H1 (cell line): ENCODE measurements at regions not wholly inside any gene's neighbourhood (a gene's known extent, or its start where the extent isn't known, plus 50 kb on each side); places are given as distances from the start of the nearest gene placed in this dataset.

Experiments
- CTCF ChIA-PET: fragments of 300-600 bp; sonication (Branson Sonifier 250); formaldehyde crosslinking; loops from one replicate; lab custom pipeline; 2021; ENCODE audit not compliant: partially characterized antibody; lab: Charles Lee
- POLR2A ChIA-PET: fragments of 300-600 bp; sonication (Branson Sonifier 250); formaldehyde crosslinking; loops from one replicate; lab custom pipeline; 2021; ENCODE audit warnings: inconsistent platforms; ENCODE audit not compliant: partially characterized antibody; lab: Charles Lee
- DNase-seq, 2 experiments: peaks; one replicate each; pipeline versions ENCODE4 v3.0.0 to v3.0.0-alpha.2; 2010 to 2022; ENCODE audit warnings: low spot score in 2 of 2, low read depth in 1 of 2, mixed read lengths in 1 of 2
- FAIRE-seq: peaks from 2 replicates; lab custom pipeline; 2011; peaks lifted over from hg19 to GRCh38; lab: Jason Lieb, UNC
- H2AFZ ChIP-seq: 2 replicates; pipeline ENCODE4 v1.8.1; 2012; ENCODE audit warnings: low read length, inconsistent platforms
- H2AK5ac ChIP-seq: 2 replicates; pipeline ENCODE4 v1.6.1; 2013; ENCODE audit warnings: low read depth, low read length
- H2BK120ac ChIP-seq: replicated peaks from 2 replicates; pipeline ENCODE3; 2013; ENCODE audit warnings: low read depth, low read length, inconsistent platforms
- H2BK12ac ChIP-seq: 2 replicates; pipeline ENCODE4 v1.6.1; 2013; ENCODE audit warnings: low read depth, low read length
- H2BK15ac ChIP-seq: 2 replicates; pipeline ENCODE4 v1.6.1; 2013; ENCODE audit warnings: low read length
- H2BK20ac ChIP-seq: 2 replicates; pipeline ENCODE4 v1.6.1; 2013; ENCODE audit warnings: low read length
- H2BK5ac ChIP-seq: 2 replicates; pipeline ENCODE4 v1.6.1; 2013; ENCODE audit warnings: low read depth, low read length
- H3K14ac ChIP-seq: 2 replicates; pipeline ENCODE4 v1.6.1; 2013; ENCODE audit warnings: inconsistent platforms; ENCODE audit not compliant: insufficient read length
- H3K18ac ChIP-seq: 2 replicates; pipeline ENCODE4 v1.6.1; 2013; ENCODE audit warnings: low read length; ENCODE audit errors: extremely low read depth
- H3K23ac ChIP-seq: 2 replicates; pipeline ENCODE4 v1.6.1; 2013; ENCODE audit warnings: inconsistent platforms; ENCODE audit not compliant: insufficient read length
- H3K23me2 ChIP-seq: 2 replicates; pipeline ENCODE4 v1.6.1; 2013; ENCODE audit warnings: low read depth, low read length
- H3K27ac ChIP-seq: 2 replicates; pipeline ENCODE4 v1.6.1; 2011; ENCODE audit warnings: low read depth, low read length, inconsistent platforms
- H3K27me3 ChIP-seq, 4 experiments: replicated peaks in 1 of 4; 1 replicate in 1 of 4; 2 replicates in 3 of 4; pipeline versions ENCODE4 v1.6.1 to v1.8.1; 2011 to 2013; ENCODE audit warnings: low read length in 3 of 4, mild to moderate bottlenecking in 3 of 4, inconsistent platforms in 2 of 4, mixed read lengths in 2 of 4, moderate library complexity in 1 of 4; ENCODE audit not compliant: control insufficient read depth in 3 of 4, insufficient read depth in 3 of 4; ENCODE audit errors: extremely low read depth in 1 of 4
- H3K36me3 ChIP-seq, 4 experiments: 2 replicates each; pipeline versions ENCODE4 v1.6.1 to v1.8.1; 2011 to 2013; ENCODE audit warnings: mild to moderate bottlenecking in 4 of 4, low read length in 3 of 4, moderate library complexity in 2 of 4, control low read depth in 1 of 4, inconsistent platforms in 1 of 4; ENCODE audit not compliant: insufficient read depth in 4 of 4, control insufficient read depth in 2 of 4
- H3K4ac ChIP-seq: replicated peaks from 2 replicates; pipeline ENCODE3; 2013; ENCODE audit warnings: low read length, low read depth, mixed read lengths, inconsistent platforms; ENCODE audit not compliant: insufficient read length
- H3K4me1 ChIP-seq, 4 experiments: replicated peaks in 1 of 4; 1 replicate in 1 of 4; 2 replicates in 3 of 4; pipeline versions ENCODE4 v1.6.1 to v1.8.1; 2011 to 2013; ENCODE audit warnings: low read length in 3 of 4, inconsistent platforms in 2 of 4, mixed read lengths in 1 of 4; ENCODE audit not compliant: insufficient read depth in 4 of 4, control insufficient read depth in 3 of 4
- H3K4me2 ChIP-seq, 2 experiments: 2 replicates each; pipeline versions ENCODE4 v1.6.1 to v1.8.1; 2011 to 2013; ENCODE audit warnings: low read depth in 2 of 2, low read length in 2 of 2, control low read depth in 1 of 2, inconsistent platforms in 1 of 2, mild to moderate bottlenecking in 1 of 2; ENCODE audit not compliant: insufficient read depth in 1 of 2
- H3K4me3 ChIP-seq, 4 experiments: fragments of 200-600, 300-600 bp in 1 of 4; sonication (generic), shearing (Covaris generic), sonication (Bioruptor Twin) in 1 of 4; 2 replicates each; pipeline versions ENCODE4 v1.5.1 to v1.8.1; 2011 to 2016; ENCODE audit warnings: low read length in 4 of 4, low read depth in 3 of 4, control low read depth in 2 of 4, inconsistent platforms in 2 of 4, mild to moderate bottlenecking in 2 of 4, mixed read lengths in 1 of 4, moderate library complexity in 1 of 4; ENCODE audit not compliant: insufficient read depth in 2 of 4; ENCODE audit errors: extremely low read depth in 1 of 4
- H3K56ac ChIP-seq: replicated peaks from 2 replicates; pipeline ENCODE3; 2013; ENCODE audit warnings: low read depth, mild to moderate bottlenecking, mixed read lengths, low read length, inconsistent platforms; ENCODE audit not compliant: insufficient read length
- H3K79me1 ChIP-seq: 2 replicates; pipeline ENCODE4 v1.6.1; 2013; ENCODE audit warnings: low read depth, low read length, control low read depth
- H3K79me2 ChIP-seq, 2 experiments: 2 replicates each; pipeline versions ENCODE4 v1.6.1 to v1.8.1; 2012 to 2013; ENCODE audit warnings: low read length in 2 of 2, mild to moderate bottlenecking in 2 of 2, inconsistent platforms in 1 of 2; ENCODE audit not compliant: insufficient read depth in 2 of 2, control insufficient read depth in 1 of 2
- H3K9ac ChIP-seq, 4 experiments: replicated peaks in 1 of 4; 1 replicate in 1 of 4; 2 replicates in 3 of 4; pipeline versions ENCODE4 v1.6.1 to v1.8.1; 2011 to 2013; ENCODE audit warnings: low read depth in 3 of 4, low read length in 3 of 4, control low read depth in 2 of 4, mild to moderate bottlenecking in 2 of 4, moderate library complexity in 2 of 4, inconsistent platforms in 1 of 4; ENCODE audit errors: extremely low read depth in 1 of 4
- H3K9me3 ChIP-seq, 2 experiments: 2 replicates each; pipeline versions ENCODE4 v1.6.1 to v1.8.1; 2012 to 2013; ENCODE audit warnings: mild to moderate bottlenecking in 2 of 2, moderate library complexity in 2 of 2, control low read depth in 1 of 2, inconsistent platforms in 1 of 2, low read depth in 1 of 2, low read length in 1 of 2, mixed read lengths in 1 of 2; ENCODE audit not compliant: insufficient read depth in 2 of 2
- H4K20me1 ChIP-seq, 2 experiments: replicated peaks in 1 of 2; 2 replicates each; pipeline versions ENCODE3 to v1.8.1; 2011 to 2013; ENCODE audit warnings: inconsistent platforms in 2 of 2, low read length in 2 of 2, mild to moderate bottlenecking in 1 of 2; ENCODE audit not compliant: insufficient read depth in 2 of 2, control insufficient read depth in 1 of 2
- H4K5ac ChIP-seq: 2 replicates; pipeline ENCODE4 v1.6.1; 2013; ENCODE audit warnings: low read length, low read depth, mixed read lengths, inconsistent platforms; ENCODE audit not compliant: insufficient read length
- H4K8ac ChIP-seq: 2 replicates; pipeline ENCODE4 v1.8.0; 2013; ENCODE audit warnings: mild to moderate bottlenecking, moderate library complexity, low read length, inconsistent platforms; ENCODE audit not compliant: insufficient read depth; ENCODE audit errors: extremely low read depth
- H4K91ac ChIP-seq: replicated peaks from 2 replicates; pipeline ENCODE3; 2013; ENCODE audit warnings: low read length, mixed read lengths, inconsistent platforms; ENCODE audit not compliant: insufficient read length
- CBX8 ChIP-seq: fragments of 300-800, 300-1000 bp; sonication (generic); IDR thresholded peaks from 2 replicates; pipeline ENCODE4 v1.7.1; 2016; ENCODE audit warnings: low read depth, low read length, borderline replicate concordance
- CHD2 ChIP-seq: IDR thresholded peaks from 2 replicates; pipeline ENCODE4 v1.6.1; 2012; ENCODE audit warnings: low read length, improper control_type of control experiment
- HDAC2 ChIP-seq, 2 experiments: fragments of 300-600 bp in 1 of 2; sonication (generic) in 1 of 2; IDR thresholded peaks; 2 replicates each; pipeline ENCODE4 v1.6.1; 2011 to 2012; ENCODE audit warnings: low read depth in 2 of 2, low read length in 2 of 2, mild to moderate bottlenecking in 2 of 2, moderate library complexity in 2 of 2, borderline replicate concordance in 1 of 2, inconsistent platforms in 1 of 2
- JUN ChIP-seq: IDR thresholded peaks from 2 replicates; pipeline ENCODE4 v1.6.1; 2011; ENCODE audit warnings: low read depth, mild to moderate bottlenecking, improper control_type of control experiment, low read length
- RAD21 ChIP-seq, 2 experiments: IDR thresholded peaks in 1 of 2; conservative IDR thresholded peaks in 1 of 2; 2 replicates each; pipeline ENCODE4 v1.6.1; 2011; ENCODE audit warnings: low read depth in 2 of 2, low read length in 2 of 2, improper control_type of control experiment in 1 of 2, inconsistent platforms in 1 of 2, mild to moderate bottlenecking in 1 of 2, moderate library complexity in 1 of 2
- WGBS, 2 experiments: shearing (Covaris generic) in 1 of 2; methylation state at CpG; one replicate each; pipeline versions ENCODE4 v1.1.6 to v1.1.7; 2013 to 2015; ENCODE audit warnings: low lambda C conversion rate in 2 of 2, mixed read lengths in 2 of 2, inconsistent platforms in 1 of 2, low coverage in 1 of 2, missing lambda C conversion rate in 1 of 2; ENCODE audit not compliant: insufficient replicate concordance in 2 of 2, insufficient coverage in 1 of 2, insufficient read length in 1 of 2; ENCODE audit errors: extremely low coverage in 1 of 2, missing lambda C conversion rate in 1 of 2; 5-methylcytosine and 5-hydroxymethylcytosine counted together

- Histone ChIP-seq H3K56ac (no peak overlapping the region), H2BK120ac (no peak overlapping the region), H2AK5ac (no peak overlapping the region), H2AFZ (no peak overlapping the region; the same call in 1 of the 2 replicates), H3K4ac (no peak overlapping the region), H3K27ac (no peak overlapping the region), H4K20me1 (no peaks in the 10 kb centered on the region), H3K36me3 (no peaks in the 10 kb centered on the region), H3K79me1 (no peaks in the 10 kb centered on the region), H2BK5ac (no peak overlapping the region), H2BK20ac (no peak overlapping the region), H4K5ac (no peak overlapping the region), H3K4me1 (no peaks in the 10 kb centered on the region; a peak in 1 of 7 replicates), H2BK12ac (no peak overlapping the region), H3K27me3 (no peaks in the 10 kb centered on the region; a peak in 1 of 7 replicates), H3K23me2 (no peaks in the 10 kb centered on the region), H3K23ac (no peak overlapping the region), H3K9ac (no peak overlapping the region), H3K79me2 (no peaks in the 10 kb centered on the region), H3K4me3 (no peak overlapping the region), H4K8ac (no peak overlapping the region), H2BK15ac (no peak overlapping the region), H4K91ac (no peak overlapping the region), H3K4me2 (no peak overlapping the region), H3K9me3 (no peaks in the 10 kb centered on the region), H3K18ac (no peak overlapping the region), H3K14ac (no peak overlapping the region)
- TF ChIP-seq JUN (no peak), HDAC2 (IDR thresholded peaks at IDR 0.05; ENCODE audit: borderline replicate concordance in 1 of 2, low read depth in 2 of 2, low read length in 2 of 2) (no peak), RAD21 (IDR thresholded peaks at IDR 0.05 in 1 of 2, conservative IDR thresholded peaks at IDR 0.05 in 1 of 2; ENCODE audit: low read depth in 2 of 2, low read length in 2 of 2) (peak; percentile 28 to 40; a peak in 3 of 4 replicates), CHD2 (no peak), CBX8 (no peak)
- 89% methylated on average over 3 of the region's 3 CpGs; no CpG with 5 or more reads in 1 of the 2 experiments for WGBS, 2 experiments
- FAIRE-seq: no peak
- no peak for DNase-seq
- ChIA-PET CTCF (interaction anchor here (0.6 to 3.7 kb wide), 8 partner anchors 33 to 239 kb away, joined by 3 to 20 read pairs (median 4); no protein-coding TSS in a partner anchor), POLR2A (no interaction called here)
These were observed 192.5 kb upstream of the RREB1 start for GRCh38 chr6:6915219-6915618.
